GM23248 (cell line): ENCODE measurements at regions not wholly inside any gene's neighbourhood (a gene's known extent, or its start where the extent isn't known, plus 50 kb on each side); places are given as distances from the start of the nearest gene placed in this dataset.
A peak's percentile ranks its signal among the peaks of the same experiment; 100 is the strongest.
"Not testable (repeated sequence)": the region's sequence is repeated elsewhere in the genome, so short reads cannot be mapped to it uniquely, and the experiment has no call there.

Experiments
- DNase-seq: peaks from one replicate; pipeline ENCODE4 v3.0.0-alpha.2; 2015
- H2AFZ ChIP-seq: fragments of 200-600 bp; sonication (generic); 2 replicates; pipeline ENCODE4 v1.6.1; 2016; ENCODE audit warnings: antibody characterized with exemption
- H3F3A ChIP-seq: fragments of 200-600 bp; sonication (generic); 2 replicates; pipeline ENCODE4 v1.6.1; 2016; ENCODE audit warnings: mild to moderate bottlenecking, antibody characterized with exemption, mixed run types; ENCODE audit not compliant: insufficient read depth
- H3K27ac ChIP-seq: fragments of 200-600 bp; sonication (generic); 2 replicates; pipeline ENCODE4 v1.5.1; 2016; ENCODE audit warnings: mild to moderate bottlenecking
- H3K27me3 ChIP-seq: fragments of 200-600 bp; sonication (generic); replicated peaks from 2 replicates; pipeline ENCODE4 v1.6.1; 2016; ENCODE audit warnings: mild to moderate bottlenecking; ENCODE audit not compliant: insufficient read depth
- H3K36me3 ChIP-seq: fragments of 200-600 bp; sonication (generic); 2 replicates; pipeline ENCODE4 v1.6.1; 2016; ENCODE audit warnings: low read depth, mild to moderate bottlenecking
- H3K4me1 ChIP-seq: fragments of 200-600 bp; sonication (generic); 2 replicates; pipeline ENCODE4 v1.6.1; 2016; ENCODE audit warnings: mild to moderate bottlenecking; ENCODE audit not compliant: insufficient read depth
- H3K4me2 ChIP-seq: fragments of 200-600 bp; sonication (generic); one replicate; pipeline ENCODE4 v1.6.1; 2016; ENCODE audit warnings: mild to moderate bottlenecking; ENCODE audit not compliant: unreplicated experiment
- H3K4me3 ChIP-seq: fragments of 200-600 bp; sonication (generic); 2 replicates; pipeline ENCODE4 v1.5.1; 2016; ENCODE audit warnings: mild to moderate bottlenecking
- H3K79me2 ChIP-seq: fragments of 200-600 bp; sonication (generic); 2 replicates; pipeline ENCODE4 v1.6.1; 2016; ENCODE audit warnings: mild to moderate bottlenecking; ENCODE audit not compliant: insufficient read depth
- H3K9ac ChIP-seq: fragments of 200-600 bp; sonication (generic); 2 replicates; pipeline ENCODE4 v1.6.1; 2016; ENCODE audit warnings: mild to moderate bottlenecking
- H3K9me2 ChIP-seq: fragments of 200-600 bp; sonication (generic); 2 replicates; pipeline ENCODE4 v1.6.1; 2016; ENCODE audit warnings: mixed run types, mild to moderate bottlenecking, moderate library complexity; ENCODE audit not compliant: insufficient read depth
- H3K9me3 ChIP-seq: fragments of 200-600 bp; sonication (generic); one replicate; pipeline ENCODE4 v1.6.1; 2017; ENCODE audit warnings: low read depth
- H4K20me1 ChIP-seq: fragments of 200-600 bp; sonication (generic); 2 replicates; pipeline ENCODE4 v1.6.0; 2016; ENCODE audit not compliant: insufficient read depth
- EZH2 ChIP-seq: fragments of 200-600 bp; sonication (generic); IDR thresholded peaks from 2 replicates; pipeline ENCODE4 v1.6.1; 2018; ENCODE audit warnings: antibody characterized with exemption, mild to moderate bottlenecking; ENCODE audit not compliant: insufficient read depth, poor library complexity, severe bottlenecking
- EZH2phosphoT487 ChIP-seq: fragments of 200-600 bp; sonication (generic); IDR thresholded peaks from 2 replicates; pipeline ENCODE4 v1.6.1; 2018; ENCODE audit warnings: antibody characterized with exemption, moderate library complexity, mild to moderate bottlenecking, low read depth; ENCODE audit not compliant: insufficient read depth
- WGBS, 2 experiments: methylation state at CpG; one replicate each; pipeline ENCODE4 v1.1.6; 2015 to 2017; ENCODE audit warnings: low lambda C conversion rate in 2 of 2, low coverage in 1 of 2; ENCODE audit errors: missing lambda C conversion rate in 2 of 2; 5-methylcytosine and 5-hydroxymethylcytosine counted together
- in situ Hi-C: fragments of 300-500 bp; cut with MboI; formaldehyde crosslinking; loops from 2 replicates; pipeline ENCODE4 v1.15.0; 2020

- no peak for TF ChIP-seq EZH2phosphoT487
- peaks cover 22% of the 10 kb centered on the region for H3F3A ChIP-seq
- WGBS, 2 experiments = 0 to 2% methylated on average over 22 of the region's 22 CpGs
- H3K4me3 ChIP-seq = peak overlapping the region; percentile 93
- peak overlapping the region; percentile 52 for H3K27ac ChIP-seq
- no peaks in the 10 kb centered on the region for H3K36me3 ChIP-seq
- H3K27me3 ChIP-seq = no peaks in the 10 kb centered on the region
- peak overlapping the region; percentile 90 for H2AFZ ChIP-seq
- no peaks in the 10 kb centered on the region for H3K9me2 ChIP-seq
- in situ Hi-C loops = no loop called here
- H3K4me2 ChIP-seq = peak overlapping the region; percentile 94
- no peaks in the 10 kb centered on the region for H3K9me3 ChIP-seq
- no peaks in the 10 kb centered on the region; the same call in 1 of the 2 replicates for H3K4me1 ChIP-seq
- no peaks in the 10 kb centered on the region for H4K20me1 ChIP-seq
- peak overlapping the region; percentile 59 for H3K9ac ChIP-seq
- peak; percentile 81 for DNase-seq
- H3K79me2 ChIP-seq = no peaks in the 10 kb centered on the region
These were observed 120.8 kb downstream of the OR2B2 start for GRCh38 chr6:27791182-27791943.

- H3K27ac ChIP-seq, H4K20me1 ChIP-seq, in situ Hi-C loops, H2AFZ ChIP-seq, H3K9me2 ChIP-seq, H3K9me3 ChIP-seq, H3K79me2 ChIP-seq, H3K27me3 ChIP-seq, H3K4me2 ChIP-seq, H3K36me3 ChIP-seq, H3K4me3 ChIP-seq, H3K9ac ChIP-seq, DNase-seq, H3K4me1 ChIP-seq: not testable (repeated sequence)
- peaks cover 20% of the 10 kb centered on the region for H3F3A ChIP-seq
- 87 to 88% methylated on average over 17 of the region's 17 CpGs for WGBS, 2 experiments
These were observed 123.8 kb downstream of the OR2B2 start for GRCh38 chr6:27788376-27788775.

GRCh38 chr6:27786048-27786447 is 126.1 kb downstream of the OR2B2 start:
- in situ Hi-C loops = no loop called here

GRCh38 chr6:27785294-27785693 is 126.9 kb downstream of the OR2B2 start:
- in situ Hi-C loops = no loop called here
- H3K4me3 ChIP-seq = no peak overlapping the region
- no peak overlapping the region for H3K27ac ChIP-seq
- H3K27me3 ChIP-seq = no peaks in the 10 kb centered on the region; the same call in 1 of the 2 replicates
- H3K36me3 ChIP-seq = no peaks in the 10 kb centered on the region
- no peak overlapping the region for H3K9ac ChIP-seq
- no peaks in the 10 kb centered on the region for H3K9me3 ChIP-seq
- no peaks in the 10 kb centered on the region for H3F3A ChIP-seq
- TF ChIP-seq EZH2 = no peak
- TF ChIP-seq EZH2phosphoT487 = no peak
- H3K9me2 ChIP-seq = no peaks in the 10 kb centered on the region
- no peaks in the 10 kb centered on the region for H3K79me2 ChIP-seq
- no peak for DNase-seq
- WGBS, 2 experiments = 48 to 49% methylated on average over 2 of the region's 2 CpGs
- no peaks in the 10 kb centered on the region for H4K20me1 ChIP-seq
- no peaks in the 10 kb centered on the region for H3K4me1 ChIP-seq
- H2AFZ ChIP-seq = no peak overlapping the region
- no peak overlapping the region for H3K4me2 ChIP-seq

More at GRCh38 chr6:27786048-27786447, 126.1 kb downstream of the OR2B2 start:
- Histone ChIP-seq H3K9ac (no peak overlapping the region), H3K27ac (no peak overlapping the region), H3K4me1 (no peaks in the 10 kb centered on the region), H3K27me3 (no peaks in the 10 kb centered on the region; the same call in 1 of the 2 replicates), H3K9me3 (no peaks in the 10 kb centered on the region), H3F3A (no peaks in the 10 kb centered on the region), H4K20me1 (no peaks in the 10 kb centered on the region), H2AFZ (no peak overlapping the region), H3K79me2 (no peaks in the 10 kb centered on the region), H3K36me3 (no peaks in the 10 kb centered on the region), H3K9me2 (no peaks in the 10 kb centered on the region), H3K4me3 (no peak overlapping the region), H3K4me2 (no peak overlapping the region)
- no peak for TF ChIP-seq EZH2phosphoT487
- no peak for TF ChIP-seq EZH2
- no peak for DNase-seq
- 3 to 9% methylated on average over 1 of the region's 1 CpG for WGBS, 2 experiments
